BE2C (cell line): ENCODE measurements at regions not wholly inside any gene's neighbourhood (a gene's known extent, or its start where the extent isn't known, plus 50 kb on each side); places are given as distances from the start of the nearest gene placed in this dataset.

Experiments
- DNase-seq: peaks from one replicate; pipeline ENCODE4 v3.0.0-alpha.2; 2020
- H3K27me3 ChIP-seq: fragments of 250-450 bp; sonication (Bioruptor Pico); 2 replicates; pipeline ENCODE4 v1.5.1; 2020; ENCODE audit warnings: mild to moderate bottlenecking
- H3K36me3 ChIP-seq: fragments of 250-450 bp; sonication (Bioruptor Pico); 2 replicates; pipeline ENCODE4 v1.5.1; 2020; ENCODE audit warnings: mild to moderate bottlenecking
- H3K4me1 ChIP-seq: fragments of 250-450 bp; sonication (Bioruptor Pico); 2 replicates; pipeline ENCODE4 v1.5.1; 2020
- H3K4me3 ChIP-seq: 2 replicates; pipeline ENCODE4 v1.5.1; 2011; ENCODE audit warnings: low read depth, low read length
- H3K9me3 ChIP-seq: fragments of 250-450 bp; sonication (Bioruptor Pico); 2 replicates; pipeline ENCODE4 v1.5.1; 2020
- CTCF ChIP-seq: IDR thresholded peaks from 2 replicates; pipeline ENCODE4 v1.5.1; 2012; ENCODE audit warnings: mild to moderate bottlenecking, low read depth, low read length

GRCh38 chr3:105051972-105052371, 314.7 kb upstream of the ALCAM start:
- H3K27me3 ChIP-seq: no peaks in the 10 kb centered on the region

GRCh38 chr3:105062853-105063252, 303.9 kb upstream of the ALCAM start:
- Histone ChIP-seq H3K36me3 (no peaks in the 10 kb centered on the region), H3K27me3 (no peaks in the 10 kb centered on the region), H3K4me1 (no peaks in the 10 kb centered on the region), H3K9me3 (no peaks in the 10 kb centered on the region), H3K4me3 (no peak overlapping the region)
- DNase-seq: no peak
- no peak for TF ChIP-seq CTCF

More at GRCh38 chr3:105051972-105052371, 314.7 kb upstream of the ALCAM start:
- H3K36me3 ChIP-seq: no peaks in the 10 kb centered on the region
- TF ChIP-seq CTCF: no peak
- DNase-seq: no peak
- no peaks in the 10 kb centered on the region for H3K4me1 ChIP-seq
- H3K4me3 ChIP-seq: no peak overlapping the region
- H3K9me3 ChIP-seq: no peaks in the 10 kb centered on the region

GRCh38 chr3:105065895-105066839, 300.5 kb upstream of the ALCAM start:
- H3K4me3 ChIP-seq: no peak overlapping the region
- TF ChIP-seq CTCF: no peak
- H3K36me3 ChIP-seq: no peaks in the 10 kb centered on the region
- no peaks in the 10 kb centered on the region for H3K9me3 ChIP-seq
- no peak for DNase-seq
- H3K4me1 ChIP-seq: no peaks in the 10 kb centered on the region
- no peaks in the 10 kb centered on the region for H3K27me3 ChIP-seq

- no peaks in the 10 kb centered on the region for H3K27me3 ChIP-seq
- DNase-seq: no peak
- no peak overlapping the region for H3K4me3 ChIP-seq
- H3K9me3 ChIP-seq: no peaks in the 10 kb centered on the region
- no peaks in the 10 kb centered on the region for H3K36me3 ChIP-seq
- no peaks in the 10 kb centered on the region for H3K4me1 ChIP-seq
- no peak for TF ChIP-seq CTCF
Measured at GRCh38 chr3:105067361-105067760, 299.3 kb upstream of the ALCAM start.

- no peak for TF ChIP-seq CTCF
Measured at GRCh38 chr3:105077060-105077822, 289.5 kb upstream of the ALCAM start.

More at GRCh38 chr3:105077060-105077822, 289.5 kb upstream of the ALCAM start:
- Histone ChIP-seq H3K4me3 (no peak overlapping the region), H3K4me1 (no peaks in the 10 kb centered on the region), H3K9me3 (no peaks in the 10 kb centered on the region), H3K36me3 (no peaks in the 10 kb centered on the region), H3K27me3 (no peaks in the 10 kb centered on the region)
- DNase-seq: no peak
